ENCODE measurements at regions not wholly inside any gene's neighbourhood (a gene's known extent, or its start where the extent isn't known, plus 50 kb on each side); places are given as distances from the start of the nearest gene placed in this dataset.

GRCh38 chr3:6631376-6631775 is 229.5 kb upstream of the GRM7 start:
- H3K36me3 ChIP-seq (ENCODE audit: insufficient read depth, low read length), result no peaks in the 10 kb centered on the region
- no peak overlapping the region for H3K9ac ChIP-seq (ENCODE audit: low read length)
- no peaks in the 10 kb centered on the region for H3K27me3 ChIP-seq (ENCODE audit: insufficient read depth, low read length)
- no peaks in the 10 kb centered on the region for H3K36me3 Mint-ChIP-seq (ENCODE audit: low read depth, unreplicated experiment)
- no peak for FAIRE-seq
- peaks cover 2% of the 10 kb centered on the region for H3K4me1 Mint-ChIP-seq (ENCODE audit: low read depth, unreplicated experiment)
- H3K9me3 Mint-ChIP-seq (ENCODE audit: unreplicated experiment), result peaks cover 2% of the 10 kb centered on the region
- no peak overlapping the region for H2AFZ ChIP-seq (ENCODE audit: low read depth, low read length)
- no peak overlapping the region for H3K4me2 ChIP-seq (ENCODE audit: low read length)
- H3K79me2 ChIP-seq (ENCODE audit: insufficient read depth, low read length), result no peaks in the 10 kb centered on the region
- TF ChIP-seq CTCF (IDR thresholded peaks at IDR 0.05; ENCODE audit: insufficient read depth, low read depth, low read length), result no peak
- no peak for TF ChIP-seq EZH2 (IDR thresholded peaks at IDR 0.05; ENCODE audit: insufficient read depth, low read length)
- no peak overlapping the region for H3K4me3 Mint-ChIP-seq (ENCODE audit: unreplicated experiment)
- H3K4me1 ChIP-seq (ENCODE audit: insufficient read depth, low read length), result no peaks in the 10 kb centered on the region
- DNase-seq (ENCODE audit: low read depth), result no peak
- H3K27me3 Mint-ChIP-seq (ENCODE audit: low read depth, unreplicated experiment), result no peaks in the 10 kb centered on the region
- H3K27ac ChIP-seq (ENCODE audit: low read depth, low read length), result no peak overlapping the region
- peak overlapping the region; percentile 91 for H3K27ac Mint-ChIP-seq (ENCODE audit: unreplicated experiment)
- H3K4me3 ChIP-seq (ENCODE audit: insufficient read depth, low read depth, low read length), result no peak overlapping the region
- H4K20me1 ChIP-seq (ENCODE audit: insufficient read depth, low read length), result no peaks in the 10 kb centered on the region
- H3K9me3 ChIP-seq (ENCODE audit: insufficient read depth, low read depth, low read length), result peaks cover 3% of the 10 kb centered on the region

GRCh38 chr3:6640907-6641306 is 220.0 kb upstream of the GRM7 start:
- no peaks in the 10 kb centered on the region for H3K27me3 ChIP-seq (ENCODE audit: insufficient read depth, low read length)
- no peaks in the 10 kb centered on the region for H3K36me3 Mint-ChIP-seq (ENCODE audit: low read depth, unreplicated experiment)
- H3K27ac ChIP-seq (ENCODE audit: low read depth, low read length), result no peak overlapping the region

More at GRCh38 chr3:6640907-6641306, 220.0 kb upstream of the GRM7 start:
- DNase-seq (ENCODE audit: low read depth), result no peak
- Histone ChIP-seq H4K20me1 (ENCODE audit: insufficient read depth, low read length) (no peaks in the 10 kb centered on the region), H3K4me3 (ENCODE audit: insufficient read depth, low read depth, low read length) (no peak overlapping the region), H3K36me3 (ENCODE audit: insufficient read depth, low read length) (no peaks in the 10 kb centered on the region), H3K4me2 (ENCODE audit: low read length) (no peak overlapping the region), H3K9ac (ENCODE audit: low read length) (no peak overlapping the region), H2AFZ (ENCODE audit: low read depth, low read length) (no peak overlapping the region), H3K9me3 (ENCODE audit: insufficient read depth, low read depth, low read length) (no peaks in the 10 kb centered on the region), H3K79me2 (ENCODE audit: insufficient read depth, low read length) (no peaks in the 10 kb centered on the region), H3K4me1 (ENCODE audit: insufficient read depth, low read length) (no peaks in the 10 kb centered on the region)
- FAIRE-seq, result no peak
- Mint-ChIP-seq H3K27ac (ENCODE audit: unreplicated experiment) (no peak overlapping the region), H3K4me3 (ENCODE audit: unreplicated experiment) (no peak overlapping the region), H3K4me1 (ENCODE audit: low read depth, unreplicated experiment) (no peaks in the 10 kb centered on the region), H3K27me3 (ENCODE audit: low read depth, unreplicated experiment) (no peaks in the 10 kb centered on the region), H3K9me3 (ENCODE audit: unreplicated experiment) (peaks cover 2% of the 10 kb centered on the region)
- TF ChIP-seq CTCF (IDR thresholded peaks at IDR 0.05; ENCODE audit: insufficient read depth, low read depth, low read length) (no peak), EZH2 (IDR thresholded peaks at IDR 0.05; ENCODE audit: insufficient read depth, low read length) (no peak)
